ENCODE measurements at regions not wholly inside any gene's neighbourhood (a gene's known extent, or its start where the extent isn't known, plus 50 kb on each side); places are given as distances from the start of the nearest gene placed in this dataset.

DNA sequence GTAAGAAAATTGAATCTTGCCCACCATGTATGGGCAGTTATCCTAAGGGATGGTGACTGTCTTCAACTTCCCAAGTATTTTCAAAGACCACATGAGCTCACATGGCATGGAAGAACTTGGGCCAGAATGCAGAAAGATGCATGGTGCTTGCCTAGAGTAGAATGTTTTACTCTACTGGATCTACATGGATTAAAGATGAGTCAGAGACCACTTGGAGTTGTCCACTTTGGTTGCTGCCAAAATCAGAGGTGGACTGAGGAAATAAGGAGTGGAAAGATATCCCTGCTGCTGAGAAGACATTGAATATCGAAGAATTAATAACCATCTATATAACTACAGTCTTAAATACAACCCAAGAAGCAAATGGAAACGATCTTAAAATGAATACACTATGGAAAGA lies 498.1 kb downstream of the NLGN4X start:
- WGBS, 2 donors, result 36 to 88% methylated on average over 2 of the region's 2 CpGs
- H3K4me3 ChIP-seq (ENCODE audit: low read depth, poor library complexity, severe bottlenecking), result no peak overlapping the region

DNA sequence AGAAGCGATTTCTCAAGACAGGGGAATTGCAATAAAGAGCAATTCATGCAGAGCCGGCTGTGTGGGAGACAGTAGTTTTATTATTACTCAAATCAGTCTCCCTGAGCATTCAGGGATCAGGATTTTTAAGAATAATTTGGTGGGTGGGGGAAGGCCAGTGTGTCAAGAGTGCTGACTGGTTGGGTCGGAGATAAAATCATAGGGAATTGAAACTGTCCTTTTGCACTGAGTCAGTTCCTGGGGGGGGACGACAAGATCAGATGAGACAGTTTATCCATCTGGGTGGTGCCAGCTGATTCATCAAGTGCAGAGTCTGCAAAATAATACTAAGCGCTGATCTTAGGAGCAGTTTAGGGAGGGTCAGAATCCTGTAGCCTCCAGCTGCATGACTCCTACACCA lies 502.4 kb downstream of the NLGN4X start:
- TF ChIP-seq, protein P1, sequence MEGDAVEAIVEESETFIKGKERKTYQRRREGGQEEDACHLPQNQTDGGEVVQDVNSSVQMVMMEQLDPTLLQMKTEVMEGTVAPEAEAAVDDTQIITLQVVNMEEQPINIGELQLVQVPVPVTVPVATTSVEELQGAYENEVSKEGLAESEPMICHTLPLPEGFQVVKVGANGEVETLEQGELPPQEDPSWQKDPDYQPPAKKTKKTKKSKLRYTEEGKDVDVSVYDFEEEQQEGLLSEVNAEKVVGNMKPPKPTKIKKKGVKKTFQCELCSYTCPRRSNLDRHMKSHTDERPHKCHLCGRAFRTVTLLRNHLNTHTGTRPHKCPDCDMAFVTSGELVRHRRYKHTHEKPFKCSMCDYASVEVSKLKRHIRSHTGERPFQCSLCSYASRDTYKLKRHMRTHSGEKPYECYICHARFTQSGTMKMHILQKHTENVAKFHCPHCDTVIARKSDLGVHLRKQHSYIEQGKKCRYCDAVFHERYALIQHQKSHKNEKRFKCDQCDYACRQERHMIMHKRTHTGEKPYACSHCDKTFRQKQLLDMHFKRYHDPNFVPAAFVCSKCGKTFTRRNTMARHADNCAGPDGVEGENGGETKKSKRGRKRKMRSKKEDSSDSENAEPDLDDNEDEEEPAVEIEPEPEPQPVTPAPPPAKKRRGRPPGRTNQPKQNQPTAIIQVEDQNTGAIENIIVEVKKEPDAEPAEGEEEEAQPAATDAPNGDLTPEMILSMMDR (IDR thresholded peaks at IDR 0.05), result no peak
- TF ChIP-seq POLR2A (IDR thresholded peaks at IDR 0.05), result no peak
- WGBS, 2 donors, result 40 to 58% methylated on average over 5 of the region's 5 CpGs
- intact Hi-C loops (cut with DNase I; ENCODE audit: low total_unique reads), result no loop called here
- no peak overlapping the region for H3K4me3 ChIP-seq (ENCODE audit: low read depth, poor library complexity, severe bottlenecking)
- DNase-seq (ENCODE audit: low spot score in 2 of 2), result peak in 1 of 2 donors; percentile 18

More for the DNA sequence above, 498.1 kb downstream of the NLGN4X start:
- TF ChIP-seq, protein P1 (IDR thresholded peaks at IDR 0.05), result no peak
- TF ChIP-seq POLR2A (IDR thresholded peaks at IDR 0.05), result no peak
- intact Hi-C loops (cut with DNase I; ENCODE audit: low total_unique reads), result no loop called here
- DNase-seq (ENCODE audit: low spot score in 2 of 2), result no peak

DNA sequence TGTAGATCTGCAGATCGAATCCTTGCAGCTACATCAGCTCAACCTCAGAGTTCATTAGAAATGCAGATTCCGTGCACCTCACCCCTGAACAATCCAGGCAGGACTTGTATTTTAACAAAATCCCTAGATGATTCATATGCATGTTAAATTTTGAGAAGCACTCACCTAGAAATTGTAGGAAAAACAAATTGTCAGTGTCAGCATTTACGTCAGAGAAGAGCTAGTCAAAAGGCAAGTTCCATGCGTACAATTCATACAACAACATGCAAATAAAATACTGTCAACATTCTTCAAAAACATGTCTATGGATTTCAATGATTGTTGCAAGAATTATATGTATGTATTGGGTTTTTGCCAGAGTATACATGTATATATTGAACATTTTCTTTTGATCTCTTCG lies 504.5 kb downstream of the NLGN4X start:
- DNase-seq (ENCODE audit: low spot score in 2 of 2), result no peak
- WGBS, 2 donors, result 72 to 85% methylated on average over 5 of the region's 5 CpGs
- H3K4me3 ChIP-seq (ENCODE audit: low read depth, poor library complexity, severe bottlenecking), result no peak overlapping the region
- intact Hi-C loops (cut with DNase I; ENCODE audit: low total_unique reads), result no loop called here
- TF ChIP-seq POLR2A (IDR thresholded peaks at IDR 0.05), result no peak
- TF ChIP-seq, protein P1 (IDR thresholded peaks at IDR 0.05), result no peak

DNA sequence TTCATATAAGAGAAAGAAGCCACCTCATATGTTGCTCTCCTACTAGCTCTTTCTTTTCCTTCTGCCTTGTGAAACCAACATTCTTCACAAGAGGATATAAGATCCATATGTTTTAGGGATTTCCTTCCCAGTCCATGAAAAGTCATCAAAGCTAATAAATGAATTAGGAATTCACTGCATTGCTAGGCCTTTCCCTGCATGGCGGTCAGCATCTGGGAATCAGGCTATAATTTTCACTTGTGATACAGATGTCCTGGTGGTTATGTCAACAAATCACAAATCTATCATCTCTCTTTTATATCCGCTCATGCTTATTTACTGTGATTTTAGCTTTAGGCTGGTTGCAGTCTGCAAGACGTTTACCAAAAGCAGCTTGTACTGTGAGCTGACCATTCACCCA lies 510.0 kb downstream of the NLGN4X start:
- H3K4me3 ChIP-seq (ENCODE audit: low read depth, poor library complexity, severe bottlenecking), result no peak overlapping the region
- 51 to 54% methylated on average over 3 of the region's 3 CpGs for WGBS, 2 donors
- TF ChIP-seq POLR2A (IDR thresholded peaks at IDR 0.05), result no peak
- TF ChIP-seq, protein P1 (IDR thresholded peaks at IDR 0.05), result no peak
- intact Hi-C loops (cut with DNase I; ENCODE audit: low total_unique reads), result no loop called here
- DNase-seq (ENCODE audit: low spot score in 2 of 2), result no peak

DNA sequence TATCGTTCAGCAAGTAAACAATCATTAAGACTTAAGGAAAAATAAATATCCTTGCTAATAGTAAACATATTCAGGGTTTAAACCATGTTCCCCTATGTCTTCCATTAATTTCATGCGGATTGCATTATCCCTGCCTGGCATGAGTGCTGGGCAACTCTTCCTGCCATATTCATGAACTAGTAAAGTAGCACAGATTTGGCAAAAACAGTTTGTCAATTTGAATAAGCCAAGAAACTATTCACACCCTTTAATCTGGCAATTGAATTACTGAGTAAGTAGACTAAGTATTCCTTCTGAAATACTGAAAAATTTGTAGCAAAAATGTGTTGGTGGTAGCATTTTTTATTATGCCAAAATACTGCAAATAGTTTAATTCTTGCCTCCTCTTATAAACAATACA lies 512.0 kb downstream of the NLGN4X start:
- no peak for DNase-seq (ENCODE audit: low spot score in 2 of 2)
- no peak overlapping the region for H3K4me3 ChIP-seq (ENCODE audit: low read depth, poor library complexity, severe bottlenecking)
- no peak for TF ChIP-seq POLR2A (IDR thresholded peaks at IDR 0.05)
- TF ChIP-seq, protein P1 (IDR thresholded peaks at IDR 0.05), result no peak
- WGBS, 2 donors, result 52 to 61% methylated on average over 2 of the region's 2 CpGs
- intact Hi-C loops (cut with DNase I; ENCODE audit: low total_unique reads), result no loop called here

DNA sequence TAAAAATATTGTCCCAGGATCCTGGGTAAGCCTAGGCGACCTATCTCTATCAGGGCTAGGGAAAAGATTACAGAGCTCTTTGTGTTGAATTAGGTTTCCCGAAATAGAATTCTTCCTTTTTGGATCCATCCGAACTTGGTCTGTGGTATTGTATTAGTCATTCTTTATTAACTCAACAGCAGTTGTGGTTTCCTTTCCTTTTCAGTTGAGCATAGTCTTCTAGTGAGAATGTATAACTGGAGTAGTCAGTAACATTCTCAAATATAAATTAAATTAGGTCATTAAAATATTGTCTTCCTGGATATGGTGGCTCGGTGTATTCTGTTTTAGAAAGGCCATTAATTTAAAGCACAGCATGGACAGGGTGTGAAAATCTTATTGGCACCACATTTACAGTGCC lies 520.4 kb downstream of the NLGN4X start:
- TF ChIP-seq, protein P1 (IDR thresholded peaks at IDR 0.05), result no peak
- 54 to 69% methylated on average over 4 of the region's 4 CpGs for whole genome bisulfite sequencing, 2 donors
- intact Hi-C loops (cut with DNase I; ENCODE audit: low total_unique reads), result no loop called here

More for the DNA sequence above, 520.4 kb downstream of the NLGN4X start:
- H3K4me3 ChIP-seq (ENCODE audit: low read depth, poor library complexity, severe bottlenecking), result no peak overlapping the region
- DNase-seq (ENCODE audit: low spot score in 2 of 2), result no peak

All from lower leg skin (tissue), 4 donors.